Stomach (tissue), 4 donors: ENCODE measurements at regions not wholly inside any gene's neighbourhood (a gene's known extent, or its start where the extent isn't known, plus 50 kb on each side); places are given as distances from the start of the nearest gene placed in this dataset.

Experiments
- CTCF ChIP-seq, 7 experiments: fragments of 450-650 bp in 4 of 7; fragments of 200-600 bp in 3 of 7; sonication (generic) in 3 of 7; IDR thresholded peaks; one replicate each; pipeline ENCODE4 v1.5.1; 2016 to 2019; ENCODE audit warnings: antibody characterized with exemption in 7 of 7, control low read depth in 2 of 7, mild to moderate bottlenecking in 1 of 7
- EP300 ChIP-seq: sonication (generic); formaldehyde crosslinking; IDR thresholded peaks from one replicate; pipeline ENCODE4 v1.6.1; 2017; ENCODE audit warnings: antibody characterized with exemption
- POLR2A ChIP-seq, 4 donors: fragments of 450-650 bp; IDR thresholded peaks; one replicate each; pipeline ENCODE4 v1.6.1; 2016; ENCODE audit warnings: antibody characterized with exemption in 4 of 4, control low read depth in 2 of 4, mild to moderate bottlenecking in 1 of 4, moderate library complexity in 1 of 4

DNA sequence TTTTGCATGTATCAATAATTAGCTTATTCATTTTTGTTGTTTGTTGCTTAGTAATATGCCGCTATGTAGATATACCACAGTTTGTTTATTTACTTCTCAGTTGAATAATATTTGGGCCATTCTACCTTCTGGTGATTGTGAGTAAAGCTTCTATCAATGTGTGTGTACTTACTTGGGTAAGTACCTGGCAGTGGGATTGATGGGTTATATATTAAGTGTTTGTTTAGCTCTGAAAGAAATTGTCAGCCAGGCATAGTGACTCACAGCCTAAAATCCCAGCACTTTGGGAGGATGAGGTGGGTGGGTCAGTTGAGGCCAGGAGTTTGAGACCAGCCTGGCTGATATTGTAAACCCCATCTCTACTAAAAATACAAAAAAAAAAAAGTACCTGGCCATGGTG is 975.7 kb upstream of the MBL2 start:
- TF ChIP-seq CTCF (IDR thresholded peaks at IDR 0.05) = no peak
- no peak for TF ChIP-seq EP300
- no peak for TF ChIP-seq POLR2A (IDR thresholded peaks at IDR 0.05)
